ENCODE measurements at regions not wholly inside any gene's neighbourhood (a gene's known extent, or its start where the extent isn't known, plus 50 kb on each side); places are given as distances from the start of the nearest gene placed in this dataset.
"Not testable (repeated sequence)": the region's sequence is repeated elsewhere in the genome, so short reads cannot be mapped to it uniquely, and the experiment has no call there.

GRCh38 chr22:19660583-19660982, 53.7 kb upstream of the SEPTIN5 start:
- not testable (repeated sequence) for TF ChIP-seq CTCF, POLR2A (IDR thresholded peaks at IDR 0.05)
